ENCODE measurements at regions not wholly inside any gene's neighbourhood (a gene's known extent, or its start where the extent isn't known, plus 50 kb on each side); places are given as distances from the start of the nearest gene placed in this dataset.
"Not testable (repeated sequence)": the region's sequence is repeated elsewhere in the genome, so short reads cannot be mapped to it uniquely, and the experiment has no call there.

DNA sequence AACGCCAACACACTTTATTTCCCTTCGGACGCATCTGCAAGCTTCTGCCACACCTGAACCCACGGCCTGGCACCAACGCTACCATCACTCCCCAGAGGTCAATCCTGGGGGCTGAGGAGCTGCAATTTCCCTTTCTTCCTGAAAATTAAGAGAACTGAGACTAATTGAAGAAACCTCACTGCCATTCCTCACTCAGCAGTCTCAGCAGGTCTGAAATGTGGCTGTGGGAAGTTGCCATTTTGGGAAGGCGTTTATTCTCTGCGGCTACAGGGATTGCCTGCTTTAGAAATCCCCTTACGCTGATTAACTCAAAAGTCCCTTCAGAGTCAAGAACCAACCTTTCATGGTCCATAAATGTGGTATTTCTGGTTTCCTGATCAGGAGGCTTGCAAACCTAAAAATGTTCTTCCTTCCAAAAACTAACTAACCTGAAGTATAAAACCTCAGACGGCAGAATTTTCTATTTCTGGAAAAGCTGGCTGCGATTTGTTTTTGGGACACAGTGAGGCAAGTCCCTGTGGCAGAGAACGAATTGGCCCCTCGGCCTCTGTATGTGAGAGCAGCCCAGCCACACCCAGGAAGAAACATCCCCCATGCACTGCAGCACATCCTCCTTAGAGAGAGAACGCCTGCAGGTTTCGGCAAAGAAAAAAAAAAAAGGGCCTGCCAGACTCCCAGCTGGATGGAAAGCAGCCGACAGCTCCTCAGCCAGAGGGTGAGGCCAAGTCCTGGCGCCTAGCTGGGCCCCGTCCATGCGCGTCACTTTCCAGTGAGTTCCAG, 5404.8 kb upstream of the TPTE start:
- intact Hi-C loops (cut with micrococcal nuclease); CTCF ChIA-PET; H3K4me3 Mint-ChIP-seq; H3K36me3 Mint-ChIP-seq (ENCODE audit: low read depth); H3K9me3 Mint-ChIP-seq; H3K4me1 Mint-ChIP-seq (ENCODE audit: low read depth); DNase-seq; H3K27me3 Mint-ChIP-seq (ENCODE audit: low read depth); H3K27ac Mint-ChIP-seq: not testable (repeated sequence)

DNA sequence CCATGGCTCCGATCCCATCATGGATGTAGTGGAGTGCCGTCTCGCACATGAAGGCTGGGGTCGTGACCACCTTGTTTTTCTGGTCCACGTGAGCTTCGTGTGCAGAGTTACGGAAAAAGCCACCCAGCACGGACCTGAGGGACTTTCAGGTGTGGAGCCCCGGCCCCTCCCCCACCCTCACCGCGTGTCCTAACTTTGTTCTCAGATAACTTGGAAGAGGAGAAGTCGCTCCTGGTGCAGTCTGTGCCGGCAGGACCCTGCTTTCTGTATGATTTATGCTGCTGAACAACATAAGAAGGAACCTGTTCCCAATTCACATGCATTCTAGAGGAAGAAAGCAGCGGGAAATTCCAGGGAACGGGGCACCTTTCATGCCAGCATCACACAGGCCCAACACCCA, 5404.2 kb upstream of the TPTE start:
- intact Hi-C loops (cut with micrococcal nuclease); H3K36me3 Mint-ChIP-seq (ENCODE audit: low read depth); H3K4me1 Mint-ChIP-seq (ENCODE audit: low read depth); H3K27me3 Mint-ChIP-seq (ENCODE audit: low read depth); DNase-seq; H3K27ac Mint-ChIP-seq; H3K9me3 Mint-ChIP-seq; CTCF ChIA-PET; H3K4me3 Mint-ChIP-seq: not testable (repeated sequence)

DNA sequence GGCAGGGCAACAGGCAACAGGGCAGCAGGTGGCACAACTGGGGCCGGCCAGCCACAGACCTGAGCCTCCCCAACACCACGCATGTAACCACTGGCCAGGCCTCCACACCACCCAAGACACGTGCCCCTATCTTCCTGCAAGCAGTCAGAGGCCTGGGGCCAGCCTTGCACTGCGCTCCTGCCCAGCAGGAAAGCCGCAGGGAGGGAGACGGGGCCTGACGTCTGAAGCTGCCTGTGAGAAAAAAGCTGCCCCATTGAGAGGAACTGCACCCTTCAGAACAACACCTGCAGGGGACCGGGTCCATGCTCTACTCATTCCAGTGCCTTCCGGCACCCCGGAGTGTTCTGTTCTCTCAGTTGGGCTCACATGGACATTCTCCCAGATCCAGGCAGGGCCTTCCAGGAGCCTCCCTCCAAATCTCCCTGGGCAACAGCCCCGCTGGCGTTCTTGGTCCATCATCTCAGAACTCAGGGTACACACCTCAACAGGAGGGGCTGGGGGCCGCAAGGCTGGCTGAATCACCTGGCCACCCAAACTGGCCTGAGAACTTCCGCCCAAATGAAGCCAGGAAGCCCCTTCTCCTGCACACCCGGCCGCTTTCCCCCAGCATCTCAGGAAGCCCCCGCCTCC, 5403.6 kb upstream of the TPTE start:
- H3K9me3 Mint-ChIP-seq; H3K27me3 Mint-ChIP-seq (ENCODE audit: low read depth); H3K27ac Mint-ChIP-seq; H3K4me1 Mint-ChIP-seq (ENCODE audit: low read depth); intact Hi-C loops (cut with micrococcal nuclease); CTCF ChIA-PET; H3K36me3 Mint-ChIP-seq (ENCODE audit: low read depth): not testable (repeated sequence)
- H3K4me3 Mint-ChIP-seq, result peak overlapping the region; percentile 24
- DNase-seq, result peak; percentile 7

DNA sequence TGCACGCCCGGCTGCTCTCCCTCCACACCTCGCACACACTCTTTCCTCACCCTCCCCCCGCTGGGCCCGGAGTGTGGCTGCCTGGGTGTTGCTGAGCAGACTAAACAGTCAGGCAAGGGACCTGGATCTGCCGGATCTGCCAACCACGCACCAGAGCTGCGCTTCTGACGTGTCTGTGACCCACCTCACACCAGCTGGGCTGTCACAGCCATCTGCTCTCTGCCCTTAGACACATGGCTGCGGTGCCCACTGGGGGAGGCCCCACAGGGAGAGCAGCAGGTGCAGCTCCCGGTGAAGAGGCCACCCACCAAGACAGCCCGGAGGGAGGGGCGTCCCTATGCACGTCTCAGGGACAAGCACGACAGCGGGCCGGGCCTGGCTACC, 5403.1 kb upstream of the TPTE start:
- peak; percentile 47 for DNase-seq
- CTCF ChIA-PET; intact Hi-C loops (cut with micrococcal nuclease); H3K4me1 Mint-ChIP-seq (ENCODE audit: low read depth); H3K9me3 Mint-ChIP-seq; H3K36me3 Mint-ChIP-seq (ENCODE audit: low read depth); H3K27ac Mint-ChIP-seq; H3K4me3 Mint-ChIP-seq; H3K27me3 Mint-ChIP-seq (ENCODE audit: low read depth): not testable (repeated sequence)

GRCh38 chr21:5119179-5119578, 5402.2 kb upstream of the TPTE start:
- H3K9me3 Mint-ChIP-seq; H3K4me1 Mint-ChIP-seq (ENCODE audit: low read depth); DNase-seq; H3K27me3 Mint-ChIP-seq (ENCODE audit: low read depth); H3K27ac Mint-ChIP-seq; intact Hi-C loops (cut with micrococcal nuclease); H3K4me3 Mint-ChIP-seq; CTCF ChIA-PET; H3K36me3 Mint-ChIP-seq (ENCODE audit: low read depth): not testable (repeated sequence)

- H3K36me3 Mint-ChIP-seq (ENCODE audit: low read depth); H3K4me3 Mint-ChIP-seq; H3K9me3 Mint-ChIP-seq; H3K27ac Mint-ChIP-seq; H3K27me3 Mint-ChIP-seq (ENCODE audit: low read depth); intact Hi-C loops (cut with micrococcal nuclease); H3K4me1 Mint-ChIP-seq (ENCODE audit: low read depth); CTCF ChIA-PET: not testable (repeated sequence)
- DNase-seq, result peak; percentile 12
These were observed 5400.0 kb upstream of the TPTE start for GRCh38 chr21:5121399-5121798.

- CTCF ChIA-PET; H3K27me3 Mint-ChIP-seq (ENCODE audit: low read depth); H3K9me3 Mint-ChIP-seq; H3K4me1 Mint-ChIP-seq (ENCODE audit: low read depth); intact Hi-C loops (cut with micrococcal nuclease); H3K4me3 Mint-ChIP-seq; H3K27ac Mint-ChIP-seq; DNase-seq; H3K36me3 Mint-ChIP-seq (ENCODE audit: low read depth): not testable (repeated sequence)
These were observed 5399.5 kb upstream of the TPTE start for GRCh38 chr21:5121849-5122248.

- H3K4me1 Mint-ChIP-seq (ENCODE audit: low read depth); H3K4me3 Mint-ChIP-seq; CTCF ChIA-PET; H3K27me3 Mint-ChIP-seq (ENCODE audit: low read depth); intact Hi-C loops (cut with micrococcal nuclease); H3K9me3 Mint-ChIP-seq; H3K27ac Mint-ChIP-seq; H3K36me3 Mint-ChIP-seq (ENCODE audit: low read depth): not testable (repeated sequence)
- DNase-seq, result peak; percentile 84
These were observed 5397.7 kb upstream of the TPTE start for GRCh38 chr21:5123655-5124054.

DNA sequence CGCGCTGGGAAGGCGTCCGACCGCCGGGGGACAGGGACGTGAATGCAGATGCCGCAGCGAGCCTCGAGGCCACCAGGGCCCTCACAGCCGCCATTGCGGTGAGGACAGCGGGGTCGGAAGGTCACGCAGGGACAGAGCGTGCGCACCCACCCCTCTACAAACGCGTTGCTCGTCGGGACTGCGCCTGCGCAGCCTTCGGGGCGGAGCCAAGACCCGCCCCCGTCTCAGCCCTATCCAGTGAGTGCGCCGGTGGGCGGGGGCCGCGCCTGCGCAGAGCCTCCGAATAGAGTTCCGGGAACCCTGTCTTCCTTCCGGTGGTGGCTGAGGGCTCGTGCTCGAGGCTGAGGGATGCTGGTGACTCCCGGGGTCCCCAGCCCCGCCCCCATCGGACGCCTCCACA, 5393.1 kb upstream of the TPTE start:
- H3K9me3 Mint-ChIP-seq; H3K36me3 Mint-ChIP-seq (ENCODE audit: low read depth); H3K4me1 Mint-ChIP-seq (ENCODE audit: low read depth); CTCF ChIA-PET; intact Hi-C loops (cut with micrococcal nuclease); H3K27me3 Mint-ChIP-seq (ENCODE audit: low read depth); H3K27ac Mint-ChIP-seq: not testable (repeated sequence)
- H3K4me3 Mint-ChIP-seq, result peak overlapping the region; percentile 54
- DNase-seq, result peak; percentile 97

- H3K4me3 Mint-ChIP-seq; H3K4me1 Mint-ChIP-seq (ENCODE audit: low read depth); H3K27ac Mint-ChIP-seq; H3K36me3 Mint-ChIP-seq (ENCODE audit: low read depth); H3K27me3 Mint-ChIP-seq (ENCODE audit: low read depth); CTCF ChIA-PET; DNase-seq; intact Hi-C loops (cut with micrococcal nuclease); H3K9me3 Mint-ChIP-seq: not testable (repeated sequence)
These were observed 5387.6 kb upstream of the TPTE start for GRCh38 chr21:5133824-5134223.

- H3K27ac Mint-ChIP-seq; DNase-seq; H3K27me3 Mint-ChIP-seq (ENCODE audit: low read depth); intact Hi-C loops (cut with micrococcal nuclease); H3K4me3 Mint-ChIP-seq; H3K9me3 Mint-ChIP-seq; H3K4me1 Mint-ChIP-seq (ENCODE audit: low read depth); H3K36me3 Mint-ChIP-seq (ENCODE audit: low read depth); CTCF ChIA-PET: not testable (repeated sequence)
These were observed 5385.0 kb upstream of the TPTE start for GRCh38 chr21:5136406-5136805.

GRCh38 chr21:5137006-5137405, 5384.4 kb upstream of the TPTE start:
- H3K4me1 Mint-ChIP-seq (ENCODE audit: low read depth); H3K4me3 Mint-ChIP-seq; CTCF ChIA-PET; H3K27me3 Mint-ChIP-seq (ENCODE audit: low read depth); H3K9me3 Mint-ChIP-seq; intact Hi-C loops (cut with micrococcal nuclease); DNase-seq; H3K27ac Mint-ChIP-seq; H3K36me3 Mint-ChIP-seq (ENCODE audit: low read depth): not testable (repeated sequence)

GRCh38 chr21:5138687-5139086, 5382.7 kb upstream of the TPTE start:
- DNase-seq; CTCF ChIA-PET; H3K27me3 Mint-ChIP-seq (ENCODE audit: low read depth); H3K36me3 Mint-ChIP-seq (ENCODE audit: low read depth); intact Hi-C loops (cut with micrococcal nuclease); H3K9me3 Mint-ChIP-seq; H3K27ac Mint-ChIP-seq; H3K4me1 Mint-ChIP-seq (ENCODE audit: low read depth); H3K4me3 Mint-ChIP-seq: not testable (repeated sequence)

All from activated naive CD4-positive, alpha-beta T cell treated with anti-CD3 and anti-CD28 coated beads for 36 hours (primary cell).